ENCODE measurements at regions not wholly inside any gene's neighbourhood (a gene's known extent, or its start where the extent isn't known, plus 50 kb on each side); places are given as distances from the start of the nearest gene placed in this dataset.

DNA sequence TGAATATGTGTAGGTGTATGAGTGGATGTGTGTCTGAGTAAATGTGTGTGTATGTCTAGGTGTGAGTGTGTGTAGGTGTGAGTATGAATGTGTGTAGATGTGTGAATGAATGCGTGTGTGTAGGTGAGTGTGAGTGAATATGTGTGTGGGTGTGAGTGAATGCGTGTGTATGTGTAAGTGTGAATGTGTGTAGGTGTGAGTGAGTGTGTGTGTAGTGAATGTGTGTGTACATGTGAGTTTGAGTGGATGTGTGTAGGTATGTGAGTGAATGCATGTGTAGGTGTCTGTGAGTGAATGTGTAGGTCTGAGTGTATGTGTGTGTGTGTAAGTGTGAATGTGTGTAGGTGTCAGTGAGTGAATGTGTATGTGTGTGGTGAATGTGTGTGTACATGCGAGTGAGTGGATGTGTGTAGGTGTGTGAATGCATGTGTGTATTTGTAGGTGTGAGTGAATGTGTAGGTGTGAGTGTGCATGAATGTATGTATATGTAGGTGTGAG is 201.0 kb upstream of the ZNF536 start:
- H3K27me3 Mint-ChIP-seq (ENCODE audit: unreplicated experiment): peaks cover 3% of the 10 kb centered on the region
- H3K9me3 Mint-ChIP-seq (ENCODE audit: unreplicated experiment): no peaks in the 10 kb centered on the region
- no peaks in the 10 kb centered on the region for H3K36me3 Mint-ChIP-seq (ENCODE audit: unreplicated experiment)
- no peaks in the 10 kb centered on the region for H3K4me1 Mint-ChIP-seq (ENCODE audit: low read depth, unreplicated experiment)
- TF ChIP-seq, protein P1, sequence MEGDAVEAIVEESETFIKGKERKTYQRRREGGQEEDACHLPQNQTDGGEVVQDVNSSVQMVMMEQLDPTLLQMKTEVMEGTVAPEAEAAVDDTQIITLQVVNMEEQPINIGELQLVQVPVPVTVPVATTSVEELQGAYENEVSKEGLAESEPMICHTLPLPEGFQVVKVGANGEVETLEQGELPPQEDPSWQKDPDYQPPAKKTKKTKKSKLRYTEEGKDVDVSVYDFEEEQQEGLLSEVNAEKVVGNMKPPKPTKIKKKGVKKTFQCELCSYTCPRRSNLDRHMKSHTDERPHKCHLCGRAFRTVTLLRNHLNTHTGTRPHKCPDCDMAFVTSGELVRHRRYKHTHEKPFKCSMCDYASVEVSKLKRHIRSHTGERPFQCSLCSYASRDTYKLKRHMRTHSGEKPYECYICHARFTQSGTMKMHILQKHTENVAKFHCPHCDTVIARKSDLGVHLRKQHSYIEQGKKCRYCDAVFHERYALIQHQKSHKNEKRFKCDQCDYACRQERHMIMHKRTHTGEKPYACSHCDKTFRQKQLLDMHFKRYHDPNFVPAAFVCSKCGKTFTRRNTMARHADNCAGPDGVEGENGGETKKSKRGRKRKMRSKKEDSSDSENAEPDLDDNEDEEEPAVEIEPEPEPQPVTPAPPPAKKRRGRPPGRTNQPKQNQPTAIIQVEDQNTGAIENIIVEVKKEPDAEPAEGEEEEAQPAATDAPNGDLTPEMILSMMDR (IDR thresholded peaks at IDR 0.05; ENCODE audit: partially characterized antibody, unreplicated experiment): no peak
- no peak for DNase-seq
- H3K4me3 Mint-ChIP-seq (ENCODE audit: unreplicated experiment): no peak overlapping the region
- no peak overlapping the region for H3K27ac Mint-ChIP-seq (ENCODE audit: unreplicated experiment)

DNA sequence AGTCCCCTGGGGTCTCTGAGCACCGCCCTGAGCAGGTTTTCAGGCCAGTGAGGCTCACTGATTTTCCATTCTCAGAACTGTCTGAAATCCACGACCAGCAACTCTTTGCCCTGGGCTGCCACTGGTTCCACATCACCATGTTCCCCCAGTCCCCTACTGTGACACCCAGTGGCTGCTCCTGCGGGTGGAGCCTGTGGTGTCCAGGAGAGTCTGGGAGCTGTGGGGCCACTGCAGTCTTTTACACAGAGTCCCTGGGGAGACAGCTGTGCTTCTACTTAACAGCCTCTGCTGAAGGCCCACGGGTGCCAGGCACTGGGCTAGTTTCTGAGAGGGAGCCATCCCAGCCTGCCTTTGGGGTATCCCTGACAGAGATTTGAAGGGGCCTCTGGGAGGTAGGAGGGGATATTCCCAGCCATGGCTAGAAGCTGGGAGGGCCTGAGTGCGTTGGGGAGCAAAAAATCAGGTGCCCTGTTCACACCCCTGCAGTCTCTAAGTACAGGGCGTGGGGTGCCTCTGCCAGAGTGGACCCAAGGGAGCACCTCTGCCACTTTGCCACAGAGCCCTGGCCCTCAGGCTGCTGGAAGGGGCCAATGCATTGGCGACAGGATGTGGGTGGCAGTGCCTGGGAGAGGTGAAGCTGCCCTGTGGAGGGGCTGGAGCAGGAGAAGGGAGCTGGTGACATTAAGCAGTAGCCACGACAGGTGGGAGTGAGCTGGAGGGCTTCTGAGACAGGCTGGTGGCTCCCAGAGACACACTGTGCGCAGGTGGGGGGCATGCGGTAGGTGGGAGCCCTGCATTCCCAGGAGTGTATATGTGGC is 200.2 kb upstream of the ZNF536 start:
- TF ChIP-seq, protein P1 (IDR thresholded peaks at IDR 0.05; ENCODE audit: partially characterized antibody, unreplicated experiment): no peak
- Mint-ChIP-seq H3K36me3 (ENCODE audit: unreplicated experiment) (no peaks in the 10 kb centered on the region), H3K4me1 (ENCODE audit: low read depth, unreplicated experiment) (no peaks in the 10 kb centered on the region), H3K4me3 (ENCODE audit: unreplicated experiment) (no peak overlapping the region), H3K9me3 (ENCODE audit: unreplicated experiment) (no peaks in the 10 kb centered on the region), H3K27ac (ENCODE audit: unreplicated experiment) (no peak overlapping the region), H3K27me3 (ENCODE audit: unreplicated experiment) (peaks cover 3% of the 10 kb centered on the region)
- DNase-seq: no peak

DNA sequence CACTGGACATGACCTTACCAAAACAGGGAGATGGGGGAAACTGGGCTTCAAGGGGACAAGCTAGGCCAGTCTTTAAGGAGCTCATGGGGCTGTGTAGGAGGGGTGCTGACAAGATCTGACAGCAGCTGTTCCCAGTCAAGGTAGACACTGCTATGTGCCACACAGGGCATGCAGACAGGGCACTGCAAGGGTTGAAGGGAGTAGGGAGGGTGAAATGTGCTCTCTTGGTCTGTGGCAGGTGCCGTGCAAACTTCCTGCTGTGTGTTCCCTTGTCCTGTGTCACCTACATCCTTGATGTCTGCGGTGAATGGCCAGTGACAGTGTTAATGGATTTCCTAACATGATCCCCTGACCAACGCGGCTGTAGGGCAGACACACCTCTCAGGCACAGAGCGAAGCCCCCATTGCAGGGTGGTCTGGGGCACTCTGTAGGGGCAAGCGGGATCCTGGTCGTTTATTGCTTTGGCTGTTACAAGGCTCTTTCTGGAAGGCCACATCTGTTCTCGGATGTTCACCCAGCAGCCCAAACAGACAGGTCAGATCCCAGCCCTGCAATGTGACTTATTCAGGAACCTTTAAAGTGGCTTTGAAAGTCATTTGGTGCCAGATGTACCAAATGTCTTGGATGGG is 199.5 kb upstream of the ZNF536 start:
- TF ChIP-seq, protein P1 (IDR thresholded peaks at IDR 0.05; ENCODE audit: partially characterized antibody, unreplicated experiment): no peak
- H3K36me3 Mint-ChIP-seq (ENCODE audit: unreplicated experiment): no peaks in the 10 kb centered on the region
- H3K27ac Mint-ChIP-seq (ENCODE audit: unreplicated experiment): no peak overlapping the region
- no peak overlapping the region for H3K4me3 Mint-ChIP-seq (ENCODE audit: unreplicated experiment)
- DNase-seq: no peak
- no peaks in the 10 kb centered on the region for H3K4me1 Mint-ChIP-seq (ENCODE audit: low read depth, unreplicated experiment)
- H3K27me3 Mint-ChIP-seq (ENCODE audit: unreplicated experiment): peaks cover 3% of the 10 kb centered on the region
- no peaks in the 10 kb centered on the region for H3K9me3 Mint-ChIP-seq (ENCODE audit: unreplicated experiment)

DNA sequence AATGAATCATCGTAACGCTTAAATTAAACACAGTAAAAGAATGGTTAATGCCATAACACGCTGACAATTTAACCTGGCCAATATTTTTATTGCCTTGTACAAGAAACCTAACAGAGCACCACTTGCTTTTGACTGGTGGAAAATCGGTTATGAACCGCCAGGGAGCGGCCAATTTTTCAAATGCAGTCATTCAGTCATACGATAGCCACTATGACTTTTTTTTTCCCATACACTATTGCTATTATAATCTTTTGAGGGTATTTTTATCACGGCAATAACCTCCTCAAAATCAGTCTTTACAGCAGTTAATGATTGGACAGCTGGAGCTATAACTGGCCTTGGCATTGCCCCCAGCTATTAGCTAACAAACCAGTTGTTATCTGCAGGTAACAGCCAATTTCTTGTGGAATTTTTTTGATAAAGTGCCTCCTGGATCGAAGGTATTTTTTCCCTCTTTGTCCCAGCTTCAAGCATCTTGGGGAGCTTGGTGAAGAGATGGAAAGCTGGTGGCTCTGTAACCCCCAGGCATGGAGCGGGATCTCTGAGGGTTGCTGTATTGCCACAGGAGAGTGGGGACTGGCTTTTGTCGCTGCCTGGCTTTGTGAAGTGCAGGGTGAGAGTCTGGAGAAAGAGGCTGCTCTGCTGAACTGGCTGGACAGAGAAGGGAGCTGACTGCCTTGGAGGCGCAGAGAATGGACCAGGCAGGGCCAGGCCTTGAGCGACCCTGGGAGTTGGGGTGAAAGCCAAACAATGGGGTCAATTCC is 198.4 kb upstream of the ZNF536 start:
- Mint-ChIP-seq H3K36me3 (ENCODE audit: unreplicated experiment) (no peaks in the 10 kb centered on the region), H3K4me1 (ENCODE audit: low read depth, unreplicated experiment) (no peaks in the 10 kb centered on the region), H3K27ac (ENCODE audit: unreplicated experiment) (no peak overlapping the region), H3K9me3 (ENCODE audit: unreplicated experiment) (peaks cover 1% of the 10 kb centered on the region), H3K4me3 (ENCODE audit: unreplicated experiment) (no peak overlapping the region), H3K27me3 (ENCODE audit: unreplicated experiment) (peaks cover 3% of the 10 kb centered on the region)
- TF ChIP-seq, protein P1 (IDR thresholded peaks at IDR 0.05; ENCODE audit: partially characterized antibody, unreplicated experiment): no peak
- DNase-seq: no peak
